ENCODE measurements at regions not wholly inside any gene's neighbourhood (a gene's known extent, or its start where the extent isn't known, plus 50 kb on each side); places are given as distances from the start of the nearest gene placed in this dataset.

DNA sequence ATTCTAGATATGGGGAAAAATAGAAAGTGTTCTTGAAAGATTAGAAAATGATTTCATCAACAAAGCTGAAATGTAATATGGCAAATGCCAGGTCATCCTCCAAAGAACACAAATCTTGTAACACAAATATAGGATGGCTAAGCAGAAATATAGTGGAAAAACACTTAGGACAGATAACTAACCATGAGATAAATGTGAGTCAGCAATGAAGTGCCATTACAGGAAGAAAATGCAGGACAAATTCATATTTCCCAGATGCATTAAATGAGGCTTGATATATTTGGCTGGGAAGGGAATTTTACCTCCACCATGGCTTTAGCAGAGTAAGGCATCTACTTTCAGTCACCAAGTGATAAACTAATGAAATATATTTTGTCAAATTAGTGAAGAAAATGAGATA is 92.8 kb upstream of the SEMA6D start:
- Histone ChIP-seq H2AFZ (ENCODE audit: low read length) (no peak overlapping the region), H4K91ac (replicated peaks; ENCODE audit: insufficient read length, low read length) (no peak overlapping the region), H3K4me3 (ENCODE audit: extremely low read depth in 1 of 4, insufficient read depth in 2 of 4, low read depth in 3 of 4, low read length in 4 of 4) (no peak overlapping the region), H3K9me3 (ENCODE audit: insufficient read depth in 2 of 2, low read depth in 1 of 2, low read length in 1 of 2) (no peaks in the 10 kb centered on the region), H3K79me2 (ENCODE audit: control insufficient read depth in 1 of 2, insufficient read depth in 2 of 2, low read length in 2 of 2) (no peaks in the 10 kb centered on the region), H4K5ac (ENCODE audit: insufficient read length, low read depth, low read length) (no peak overlapping the region), H2BK15ac (ENCODE audit: low read length) (no peak overlapping the region), H3K14ac (ENCODE audit: insufficient read length) (no peak overlapping the region), H3K4ac (replicated peaks; ENCODE audit: insufficient read length, low read depth, low read length) (no peak overlapping the region), H4K8ac (ENCODE audit: extremely low read depth, insufficient read depth, low read length) (no peak overlapping the region), H4K20me1 (replicated peaks in 1 of 2; ENCODE audit: control insufficient read depth in 1 of 2, insufficient read depth in 2 of 2, low read length in 2 of 2) (no peaks in the 10 kb centered on the region), H3K4me1 (replicated peaks in 1 of 4; ENCODE audit: control insufficient read depth in 3 of 4, insufficient read depth in 4 of 4, low read length in 3 of 4) (no peaks in the 10 kb centered on the region), H3K27ac (ENCODE audit: low read depth, low read length) (no peak overlapping the region), H3K79me1 (ENCODE audit: low read depth, low read length) (no peaks in the 10 kb centered on the region), H2BK5ac (ENCODE audit: low read depth, low read length) (no peak overlapping the region), H2AK5ac (ENCODE audit: low read depth, low read length) (no peak overlapping the region), H2BK12ac (ENCODE audit: low read depth, low read length) (no peak overlapping the region), H3K18ac (ENCODE audit: extremely low read depth, low read length) (no peak overlapping the region), H3K27me3 (replicated peaks in 1 of 4; ENCODE audit: control insufficient read depth in 3 of 4, extremely low read depth in 1 of 4, insufficient read depth in 3 of 4, low read length in 3 of 4) (no peaks in the 10 kb centered on the region), H3K9ac (replicated peaks in 1 of 4; ENCODE audit: extremely low read depth in 1 of 4, low read depth in 3 of 4, low read length in 3 of 4) (no peak overlapping the region), H2BK120ac (replicated peaks; ENCODE audit: low read depth, low read length) (no peak overlapping the region), H3K4me2 (ENCODE audit: insufficient read depth in 1 of 2, low read depth in 2 of 2, low read length in 2 of 2) (no peak overlapping the region), H3K23me2 (ENCODE audit: low read depth, low read length) (no peaks in the 10 kb centered on the region), H3K23ac (ENCODE audit: insufficient read length) (no peak overlapping the region), H2BK20ac (ENCODE audit: low read length) (no peak overlapping the region), H3K56ac (replicated peaks; ENCODE audit: insufficient read length, low read depth, low read length) (no peak overlapping the region), H3K36me3 (ENCODE audit: control insufficient read depth in 2 of 4, insufficient read depth in 4 of 4, low read length in 3 of 4) (no peaks in the 10 kb centered on the region)
- FAIRE-seq (no peak), DNase-seq (ENCODE audit: low read depth in 1 of 2, low spot score in 2 of 2) (no peak)
- CTCF ChIA-PET (ENCODE audit: partially characterized antibody) = no interaction called here
- POLR2A ChIA-PET (ENCODE audit: partially characterized antibody) = no interaction called here
- TF ChIP-seq NRF1 (IDR thresholded peaks at IDR 0.05; ENCODE audit: low read depth, low read length) (no peak), RFX5 (IDR thresholded peaks at IDR 0.05; ENCODE audit: borderline replicate concordance, low read depth, low read length) (no peak), POU5F1 (IDR thresholded peaks at IDR 0.05; ENCODE audit: low read depth, low read length) (no peak), RNF2 (IDR thresholded peaks at IDR 0.05; ENCODE audit: borderline replicate concordance, low read depth, low read length, missing control alignments, poor library complexity, severe bottlenecking) (no peak), EZH2 (IDR thresholded peaks at IDR 0.05; ENCODE audit: low read depth, low read length, severe bottlenecking) (no peak), KDM1A (IDR thresholded peaks at IDR 0.05; ENCODE audit: borderline replicate concordance, low read length) (no peak), CHD2 (IDR thresholded peaks at IDR 0.05; ENCODE audit: low read length) (no peak)
- TF ChIP-seq, protein P1, sequence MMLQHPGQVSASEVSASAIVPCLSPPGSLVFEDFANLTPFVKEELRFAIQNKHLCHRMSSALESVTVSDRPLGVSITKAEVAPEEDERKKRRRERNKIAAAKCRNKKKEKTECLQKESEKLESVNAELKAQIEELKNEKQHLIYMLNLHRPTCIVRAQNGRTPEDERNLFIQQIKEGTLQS (IDR thresholded peaks at IDR 0.05; ENCODE audit: insufficient read depth, low read depth, low read length) = no peak
- TF ChIP-seq, protein P2, sequence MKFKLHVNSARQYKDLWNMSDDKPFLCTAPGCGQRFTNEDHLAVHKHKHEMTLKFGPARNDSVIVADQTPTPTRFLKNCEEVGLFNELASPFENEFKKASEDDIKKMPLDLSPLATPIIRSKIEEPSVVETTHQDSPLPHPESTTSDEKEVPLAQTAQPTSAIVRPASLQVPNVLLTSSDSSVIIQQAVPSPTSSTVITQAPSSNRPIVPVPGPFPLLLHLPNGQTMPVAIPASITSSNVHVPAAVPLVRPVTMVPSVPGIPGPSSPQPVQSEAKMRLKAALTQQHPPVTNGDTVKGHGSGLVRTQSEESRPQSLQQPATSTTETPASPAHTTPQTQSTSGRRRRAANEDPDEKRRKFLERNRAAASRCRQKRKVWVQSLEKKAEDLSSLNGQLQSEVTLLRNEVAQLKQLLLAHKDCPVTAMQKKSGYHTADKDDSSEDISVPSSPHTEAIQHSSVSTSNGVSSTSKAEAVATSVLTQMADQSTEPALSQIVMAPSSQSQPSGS (IDR thresholded peaks at IDR 0.05; ENCODE audit: low read length) = no peak
- TF ChIP-seq, protein P3, sequence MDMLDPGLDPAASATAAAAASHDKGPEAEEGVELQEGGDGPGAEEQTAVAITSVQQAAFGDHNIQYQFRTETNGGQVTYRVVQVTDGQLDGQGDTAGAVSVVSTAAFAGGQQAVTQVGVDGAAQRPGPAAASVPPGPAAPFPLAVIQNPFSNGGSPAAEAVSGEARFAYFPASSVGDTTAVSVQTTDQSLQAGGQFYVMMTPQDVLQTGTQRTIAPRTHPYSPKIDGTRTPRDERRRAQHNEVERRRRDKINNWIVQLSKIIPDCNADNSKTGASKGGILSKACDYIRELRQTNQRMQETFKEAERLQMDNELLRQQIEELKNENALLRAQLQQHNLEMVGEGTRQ (IDR thresholded peaks at IDR 0.05; ENCODE audit: low read length) = no peak
- TF ChIP-seq, protein P4, sequence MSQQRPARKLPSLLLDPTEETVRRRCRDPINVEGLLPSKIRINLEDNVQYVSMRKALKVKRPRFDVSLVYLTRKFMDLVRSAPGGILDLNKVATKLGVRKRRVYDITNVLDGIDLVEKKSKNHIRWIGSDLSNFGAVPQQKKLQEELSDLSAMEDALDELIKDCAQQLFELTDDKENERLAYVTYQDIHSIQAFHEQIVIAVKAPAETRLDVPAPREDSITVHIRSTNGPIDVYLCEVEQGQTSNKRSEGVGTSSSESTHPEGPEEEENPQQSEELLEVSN (IDR thresholded peaks at IDR 0.05) = no peak

Data from H1 (cell line).